ENCODE measurements at regions not wholly inside any gene's neighbourhood (a gene's known extent, or its start where the extent isn't known, plus 50 kb on each side); places are given as distances from the start of the nearest gene placed in this dataset.

DNA sequence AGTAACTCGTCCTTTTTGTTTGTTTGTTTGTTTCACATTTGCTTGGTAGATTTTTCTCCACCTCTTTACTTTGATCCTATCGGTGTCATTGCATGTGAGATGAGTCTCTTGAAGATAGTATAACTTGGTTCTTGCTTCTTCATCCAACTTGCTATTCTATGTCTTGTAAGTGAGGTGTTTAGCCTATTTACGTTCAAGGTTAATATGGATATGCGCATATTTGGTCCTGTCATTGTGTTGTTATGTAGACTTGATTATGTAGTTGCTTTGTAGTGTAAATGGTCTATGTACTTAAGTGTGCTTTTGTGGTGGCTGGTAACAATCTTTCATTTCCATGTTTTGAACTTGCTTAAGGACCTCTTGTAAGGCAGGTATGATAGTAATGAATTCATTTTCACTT is 192.8 kb upstream of the MAGI2 start:
- no peak for TF ChIP-seq POLR2A (IDR thresholded peaks at IDR 0.05; ENCODE audit: low read length)
- TF ChIP-seq GATA1 (IDR thresholded peaks at IDR 0.05; ENCODE audit: low read depth, low read length) = no peak
